ENCODE measurements at regions not wholly inside any gene's neighbourhood (a gene's known extent, or its start where the extent isn't known, plus 50 kb on each side); places are given as distances from the start of the nearest gene placed in this dataset.

DNA sequence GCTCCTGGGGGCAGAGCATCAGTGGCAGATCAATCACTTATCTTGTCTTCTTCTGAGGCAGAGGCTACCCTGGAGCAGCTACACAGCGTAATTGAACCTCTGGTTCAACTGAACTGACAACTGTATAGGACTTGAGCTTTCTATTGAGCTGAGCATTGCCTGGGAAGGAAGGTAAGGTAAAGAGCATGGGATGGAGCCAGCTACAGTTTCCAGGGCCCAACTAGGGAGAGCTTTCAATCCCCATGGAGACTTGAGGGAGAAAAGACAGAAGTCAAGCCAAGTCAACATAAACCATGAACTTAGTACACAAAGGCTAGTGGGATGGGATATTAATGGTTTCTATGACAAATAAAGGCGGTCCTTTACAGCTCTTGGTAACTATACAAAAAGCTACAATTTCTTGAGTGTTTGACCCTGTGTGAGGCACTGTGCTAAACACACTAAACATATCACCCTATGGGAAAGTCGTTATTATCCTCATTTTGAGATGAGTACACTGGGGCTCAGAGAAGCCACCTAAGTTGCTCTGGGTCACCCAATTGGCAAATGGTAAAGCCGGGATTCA lies 140.7 kb upstream of the SLC22A23 start:
- Histone ChIP-seq H2AFZ (ENCODE audit: low read depth) (no peak overlapping the region), H3K79me2 (ENCODE audit: insufficient read depth) (no peaks in the 10 kb centered on the region), H3K9ac (no peak overlapping the region), H3K9me3 (no peaks in the 10 kb centered on the region), H4K20me1 (ENCODE audit: insufficient read depth) (no peaks in the 10 kb centered on the region), H3K4me2 (no peak overlapping the region), H3K27me3 (ENCODE audit: insufficient read depth) (peaks cover 7% of the 10 kb centered on the region; the same call in 1 of the 2 replicates), H3K9me2 (no peaks in the 10 kb centered on the region), H3K4me3 (ENCODE audit: low read depth in 2 of 2, low read length in 1 of 2) (no peak overlapping the region), H3K36me3 (replicated peaks in 1 of 2; ENCODE audit: control insufficient read depth in 1 of 2, insufficient read depth in 2 of 2, low read length in 1 of 2) (no peaks in the 10 kb centered on the region), H3K4me1 (ENCODE audit: control insufficient read depth in 1 of 2, insufficient read depth in 2 of 2, low read depth in 1 of 2, low read length in 1 of 2) (no peaks in the 10 kb centered on the region), H3K27ac (ENCODE audit: low read depth in 2 of 2, low read length in 1 of 2) (no peak overlapping the region), H3F3A (replicated peaks; ENCODE audit: insufficient read depth) (no peaks in the 10 kb centered on the region)
- no peak for DNase-seq
- WGBS (ENCODE audit: low lambda C conversion rate), result 38% methylated on average over 4 of the region's 4 CpGs
- POLR2A ChIA-PET, result no interaction called here
- TF ChIP-seq RXRA (IDR thresholded peaks at IDR 0.05; ENCODE audit: borderline replicate concordance, low read depth) (no peak), ELF1 (IDR thresholded peaks at IDR 0.05) (no peak), FOXJ3 (CRISPR knock-in tag; IDR thresholded peaks at IDR 0.05) (no peak), YY1 (IDR thresholded peaks at IDR 0.05; ENCODE audit: low read depth) (no peak), MXI1 (IDR thresholded peaks at IDR 0.05; ENCODE audit: low read depth, low read length) (no peak), GATA2 (CRISPR knock-in tag; IDR thresholded peaks at IDR 0.05) (no peak), NFIC (IDR thresholded peaks at IDR 0.05; ENCODE audit: borderline replicate concordance) (no peak), NRF1 (IDR thresholded peaks at IDR 0.05; ENCODE audit: low read depth, low read length) (no peak), REST (IDR thresholded peaks at IDR 0.05; ENCODE audit: low read depth, low read length) (no peak), TAF1 (IDR thresholded peaks at IDR 0.05; ENCODE audit: borderline replicate concordance, low read depth, low read length) (no peak), FOSL2 (IDR thresholded peaks at IDR 0.05; ENCODE audit: borderline replicate concordance, low read depth) (no peak), RAD21 (IDR thresholded peaks at IDR 0.05; ENCODE audit: low read length) (no peak), POLR2AphosphoS5 (IDR thresholded peaks at IDR 0.05; ENCODE audit: low read depth, low read length) (no peak), EZH2phosphoT487 (IDR thresholded peaks at IDR 0.05; ENCODE audit: borderline replicate concordance, low read depth) (no peak)
- TF ChIP-seq, protein P1, sequence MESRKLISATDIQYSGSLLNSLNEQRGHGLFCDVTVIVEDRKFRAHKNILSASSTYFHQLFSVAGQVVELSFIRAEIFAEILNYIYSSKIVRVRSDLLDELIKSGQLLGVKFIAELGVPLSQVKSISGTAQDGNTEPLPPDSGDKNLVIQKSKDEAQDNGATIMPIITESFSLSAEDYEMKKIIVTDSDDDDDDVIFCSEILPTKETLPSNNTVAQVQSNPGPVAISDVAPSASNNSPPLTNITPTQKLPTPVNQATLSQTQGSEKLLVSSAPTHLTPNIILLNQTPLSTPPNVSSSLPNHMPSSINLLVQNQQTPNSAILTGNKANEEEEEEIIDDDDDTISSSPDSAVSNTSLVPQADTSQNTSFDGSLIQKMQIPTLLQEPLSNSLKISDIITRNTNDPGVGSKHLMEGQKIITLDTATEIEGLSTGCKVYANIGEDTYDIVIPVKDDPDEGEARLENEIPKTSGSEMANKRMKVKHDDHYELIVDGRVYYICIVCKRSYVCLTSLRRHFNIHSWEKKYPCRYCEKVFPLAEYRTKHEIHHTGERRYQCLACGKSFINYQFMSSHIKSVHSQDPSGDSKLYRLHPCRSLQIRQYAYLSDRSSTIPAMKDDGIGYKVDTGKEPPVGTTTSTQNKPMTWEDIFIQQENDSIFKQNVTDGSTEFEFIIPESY (IDR thresholded peaks at IDR 0.05; ENCODE audit: borderline replicate concordance, low read depth), result no peak
- TF ChIP-seq, protein P2, sequence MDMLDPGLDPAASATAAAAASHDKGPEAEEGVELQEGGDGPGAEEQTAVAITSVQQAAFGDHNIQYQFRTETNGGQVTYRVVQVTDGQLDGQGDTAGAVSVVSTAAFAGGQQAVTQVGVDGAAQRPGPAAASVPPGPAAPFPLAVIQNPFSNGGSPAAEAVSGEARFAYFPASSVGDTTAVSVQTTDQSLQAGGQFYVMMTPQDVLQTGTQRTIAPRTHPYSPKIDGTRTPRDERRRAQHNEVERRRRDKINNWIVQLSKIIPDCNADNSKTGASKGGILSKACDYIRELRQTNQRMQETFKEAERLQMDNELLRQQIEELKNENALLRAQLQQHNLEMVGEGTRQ (IDR thresholded peaks at IDR 0.05; ENCODE audit: borderline replicate concordance, low read depth, low read length), result no peak
- CTCF ChIA-PET, result no interaction called here

Data from SK-N-SH (cell line).